ENCODE measurements at regions not wholly inside any gene's neighbourhood (a gene's known extent, or its start where the extent isn't known, plus 50 kb on each side); places are given as distances from the start of the nearest gene placed in this dataset.
"Not testable (repeated sequence)": the region's sequence is repeated elsewhere in the genome, so short reads cannot be mapped to it uniquely, and the experiment has no call there.

- Histone ChIP-seq H3K4me3 (no peak overlapping the region), H3K27me3 (ENCODE audit: low read depth) (no peaks in the 10 kb centered on the region), H3K4me1 (no peaks in the 10 kb centered on the region), H3K9me3 (no peaks in the 10 kb centered on the region), H3K27ac (no peak overlapping the region), H3K36me3 (no peaks in the 10 kb centered on the region)
- ATAC-seq (no peak), DNase-seq (no peak)
- TF ChIP-seq CTCF (IDR thresholded peaks at IDR 0.05): no peak
- intact Hi-C loops (cut with DNase I): no loop called here
Measured at GRCh38 chrX:94686071-94686470, 1012.1 kb downstream of the FAM133A start.

DNA sequence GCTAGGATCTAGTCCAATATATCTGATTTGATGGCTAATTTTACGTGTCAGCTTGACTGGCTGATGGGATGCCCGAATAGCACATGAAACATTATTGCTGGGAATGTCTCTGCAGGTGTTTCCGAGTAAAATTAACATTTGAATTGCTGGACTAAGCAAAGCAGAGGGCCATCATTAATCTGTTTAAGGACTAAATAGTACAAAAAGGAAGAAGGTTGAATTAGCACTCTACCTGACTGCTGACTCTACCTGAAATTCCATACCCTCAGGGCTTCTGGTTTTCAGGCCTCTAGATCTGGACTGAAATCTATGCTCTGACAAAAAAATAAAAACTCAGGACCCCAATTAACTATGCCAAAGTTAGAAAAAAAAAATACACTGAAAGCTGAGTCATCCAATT, 1021.9 kb downstream of the FAM133A start:
- intact Hi-C loops (cut with DNase I): no loop called here
- no peak for ATAC-seq

DNA sequence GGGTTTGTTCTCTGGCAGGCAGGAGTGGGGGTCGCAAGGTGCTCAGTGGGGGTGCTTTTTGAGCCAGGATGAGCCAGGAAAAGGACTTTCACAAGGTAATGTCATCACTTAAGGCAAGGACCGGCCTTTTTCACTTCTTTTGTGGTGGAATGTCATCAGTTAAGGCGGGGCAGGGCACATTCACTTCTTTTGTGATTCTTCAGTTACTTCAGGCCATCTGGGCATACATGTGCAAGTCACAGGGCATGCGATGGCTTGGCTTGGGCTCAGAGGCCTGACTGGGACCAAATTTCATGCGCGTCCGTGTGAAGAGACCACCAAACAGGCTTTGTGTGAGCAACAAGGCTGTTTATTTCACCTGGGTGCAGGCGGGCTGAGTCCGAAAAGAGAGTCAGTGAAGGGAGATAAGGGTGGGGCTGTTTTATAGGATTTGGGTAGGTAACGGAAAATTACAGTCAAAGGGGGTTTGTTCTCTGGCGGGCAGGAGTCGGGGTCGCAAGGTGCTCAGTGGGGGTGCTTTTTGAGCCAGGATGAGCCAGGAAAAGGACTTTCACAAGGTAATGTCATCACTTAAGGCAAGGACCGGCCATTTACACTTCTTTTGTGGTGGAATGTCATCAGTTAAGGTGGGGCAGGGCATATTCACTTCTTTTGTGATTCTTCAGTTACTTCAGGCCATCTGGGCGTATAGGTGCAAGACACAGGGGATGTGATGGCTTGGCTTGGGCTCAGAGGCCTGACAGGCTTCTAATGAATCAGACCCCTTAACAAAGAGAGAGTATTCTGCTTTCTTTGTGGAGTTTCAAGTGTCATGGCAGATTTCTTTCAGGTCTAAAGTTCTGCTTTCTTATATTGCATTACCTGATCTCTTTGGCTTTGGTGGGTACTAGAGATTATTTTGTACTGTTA, 1030.6 kb downstream of the FAM133A start:
- H3K27ac ChIP-seq; H3K4me1 ChIP-seq; DNase-seq; intact Hi-C loops (cut with DNase I); H3K36me3 ChIP-seq; H3K27me3 ChIP-seq (ENCODE audit: low read depth); H3K9me3 ChIP-seq; ATAC-seq: not testable (repeated sequence)
- peak overlapping the region; percentile 11 for H3K4me3 ChIP-seq

More for the DNA sequence above, 1021.9 kb downstream of the FAM133A start:
- H3K4me1 ChIP-seq: no peaks in the 10 kb centered on the region
- H3K9me3 ChIP-seq: no peaks in the 10 kb centered on the region
- no peak for TF ChIP-seq CTCF (IDR thresholded peaks at IDR 0.05)
- no peaks in the 10 kb centered on the region for H3K27me3 ChIP-seq (ENCODE audit: low read depth)
- H3K36me3 ChIP-seq: no peaks in the 10 kb centered on the region
- DNase-seq: no peak
- H3K4me3 ChIP-seq: no peak overlapping the region
- no peak overlapping the region for H3K27ac ChIP-seq

DNA sequence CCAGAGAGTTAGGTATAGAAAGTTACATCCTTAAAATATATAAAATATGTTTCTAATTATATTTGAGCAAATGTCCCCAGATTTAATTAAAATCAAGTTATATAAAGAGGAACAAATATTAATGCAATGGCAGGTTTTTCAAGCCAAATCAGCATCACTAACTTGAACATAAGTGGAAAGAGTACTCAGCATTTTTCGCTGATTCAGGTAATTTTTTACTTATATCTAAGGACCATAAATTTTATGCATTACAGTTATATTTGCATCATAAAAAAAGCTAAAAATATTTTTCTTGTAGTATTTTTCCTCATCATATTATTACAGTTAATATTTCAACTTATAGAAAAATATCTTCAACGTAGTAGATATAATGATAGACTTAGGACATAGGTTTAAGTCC, 1047.4 kb downstream of the FAM133A start:
- no peaks in the 10 kb centered on the region for H3K4me1 ChIP-seq
- no peaks in the 10 kb centered on the region for H3K36me3 ChIP-seq
- H3K4me3 ChIP-seq: no peak overlapping the region
- intact Hi-C loops (cut with DNase I): no loop called here
- DNase-seq (no peak), ATAC-seq (no peak)
- H3K27me3 ChIP-seq (ENCODE audit: low read depth): no peaks in the 10 kb centered on the region
- H3K27ac ChIP-seq: no peak overlapping the region
- no peaks in the 10 kb centered on the region for H3K9me3 ChIP-seq
- TF ChIP-seq CTCF (IDR thresholded peaks at IDR 0.05): no peak

DNA sequence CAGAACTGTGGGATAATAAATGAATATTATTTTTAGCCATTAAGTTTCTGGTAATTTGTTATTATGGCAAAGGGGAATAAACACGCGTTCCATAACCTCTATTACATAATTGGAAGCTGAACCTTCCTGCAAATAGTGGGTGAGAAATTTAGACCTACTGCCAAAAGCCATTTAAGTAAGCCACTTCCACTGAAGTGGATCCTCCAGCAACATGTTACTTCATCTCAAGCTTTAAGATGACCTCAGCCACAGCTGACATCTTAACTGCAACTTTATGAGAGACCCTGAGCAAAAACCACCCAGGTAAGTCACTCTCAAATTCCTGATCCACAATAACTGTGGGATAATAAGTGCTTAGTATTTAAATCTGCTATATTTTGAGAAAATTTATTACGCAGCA, 1048.6 kb downstream of the FAM133A start:
- intact Hi-C loops (cut with DNase I): no loop called here
- H3K36me3 ChIP-seq: no peaks in the 10 kb centered on the region
- no peaks in the 10 kb centered on the region for H3K9me3 ChIP-seq
- H3K4me1 ChIP-seq: no peaks in the 10 kb centered on the region
- no peak for TF ChIP-seq CTCF (IDR thresholded peaks at IDR 0.05)
- DNase-seq (no peak), ATAC-seq (peak in 1 of 2 donors; percentile 83)
- no peak overlapping the region for H3K4me3 ChIP-seq
- no peaks in the 10 kb centered on the region for H3K27me3 ChIP-seq (ENCODE audit: low read depth)
- no peak overlapping the region for H3K27ac ChIP-seq

- no peaks in the 10 kb centered on the region for H3K9me3 ChIP-seq
- ATAC-seq: no peak
- H3K4me3 ChIP-seq: no peak overlapping the region
- TF ChIP-seq CTCF (IDR thresholded peaks at IDR 0.05): no peak
- no peak for DNase-seq
- no peak overlapping the region for H3K27ac ChIP-seq
- H3K4me1 ChIP-seq: no peaks in the 10 kb centered on the region
- intact Hi-C loops (cut with DNase I): no loop called here
- H3K27me3 ChIP-seq (ENCODE audit: low read depth): no peaks in the 10 kb centered on the region
- H3K36me3 ChIP-seq: no peaks in the 10 kb centered on the region
Measured at GRCh38 chrX:94742772-94743171, 1068.8 kb downstream of the FAM133A start.
